22Rv1 (cell line): ENCODE measurements at regions not wholly inside any gene's neighbourhood (a gene's known extent, or its start where the extent isn't known, plus 50 kb on each side); places are given as distances from the start of the nearest gene placed in this dataset.

Source experiments
- H3K27ac ChIP-seq: fragments of 450-650 bp; 2 replicates; pipeline ENCODE4 v1.5.1; 2017
- CTCF ChIP-seq: fragments of 450-650 bp; IDR thresholded peaks from 2 replicates; pipeline ENCODE4 v1.5.1; 2017; ENCODE audit warnings: mild to moderate bottlenecking
- ZFX ChIP-seq: fragments of 450-650 bp; IDR thresholded peaks from 2 replicates; pipeline ENCODE4 v1.6.1; 2017; ENCODE audit warnings: antibody characterized with exemption, borderline replicate concordance

- TF ChIP-seq CTCF (no peak), ZFX (no peak)
- H3K27ac ChIP-seq, result no peak overlapping the region
Measured at GRCh38 chr6:105755885-105756284, 330.3 kb upstream of the PRDM1 start.

- TF ChIP-seq CTCF (no peak), ZFX (no peak)
- no peak overlapping the region for H3K27ac ChIP-seq
Measured at GRCh38 chr6:105753620-105754211, 332.4 kb upstream of the PRDM1 start.

- H3K27ac ChIP-seq, result no peak overlapping the region
- TF ChIP-seq CTCF, result no peak
- TF ChIP-seq ZFX, result no peak
Measured at GRCh38 chr6:105753207-105753606, 332.9 kb upstream of the PRDM1 start.

- no peak for TF ChIP-seq CTCF
- TF ChIP-seq ZFX, result no peak
Measured at GRCh38 chr6:105750089-105750488, 336.0 kb upstream of the PRDM1 start.

GRCh38 chr6:105748737-105749161, 337.4 kb upstream of the PRDM1 start:
- no peak for TF ChIP-seq ZFX
- no peak for TF ChIP-seq CTCF
- H3K27ac ChIP-seq, result no peak overlapping the region

More at GRCh38 chr6:105750089-105750488, 336.0 kb upstream of the PRDM1 start:
- H3K27ac ChIP-seq, result no peak overlapping the region

GRCh38 chr6:105747823-105748405, 338.2 kb upstream of the PRDM1 start:
- no peak for TF ChIP-seq CTCF
- TF ChIP-seq ZFX, result no peak
- H3K27ac ChIP-seq, result no peak overlapping the region

GRCh38 chr6:105746509-105746908, 339.6 kb upstream of the PRDM1 start:
- H3K27ac ChIP-seq, result no peak overlapping the region
- TF ChIP-seq ZFX (no peak), CTCF (no peak)
